ENCODE measurements at regions not wholly inside any gene's neighbourhood (a gene's known extent, or its start where the extent isn't known, plus 50 kb on each side); places are given as distances from the start of the nearest gene placed in this dataset.

GRCh38 chr18:39072970-39073369 lies 1507.4 kb upstream of the CELF4 start:
- TF ChIP-seq REST (IDR thresholded peaks at IDR 0.05; ENCODE audit: insufficient read depth in 1 of 2, low read depth in 2 of 2, low read length in 2 of 2): no peak
- no peak for TF ChIP-seq POLR2AphosphoS5 (IDR thresholded peaks at IDR 0.05; ENCODE audit: low read depth, low read length)
- TF ChIP-seq FOXP2 (optimal IDR thresholded peaks at IDR 0.05; ENCODE audit: borderline replicate concordance, extremely low read depth, extremely low read length, insufficient read depth): no peak
- no peak for TF ChIP-seq TAF1 (IDR thresholded peaks at IDR 0.05; ENCODE audit: borderline replicate concordance, insufficient read depth, low read length)

Measured in PFSK-1 (cell line).